ENCODE measurements at regions not wholly inside any gene's neighbourhood (a gene's known extent, or its start where the extent isn't known, plus 50 kb on each side); places are given as distances from the start of the nearest gene placed in this dataset.

GRCh38 chr21:19981938-19982337, 1016.3 kb upstream of the NCAM2 start:
- H3K4me1 ChIP-seq (ENCODE audit: low read depth) = no peaks in the 10 kb centered on the region
- H3K9me3 ChIP-seq = no peaks in the 10 kb centered on the region
- intact Hi-C loops (cut with DNase I, micrococcal nuclease) = no loop called here
- H3K36me3 ChIP-seq (ENCODE audit: low read depth) = no peaks in the 10 kb centered on the region
- H3K4me3 ChIP-seq = no peak overlapping the region
- ATAC-seq (no peak), DNase-seq (no peak)
- TF ChIP-seq CTCF (IDR thresholded peaks at IDR 0.05) = no peak

- ATAC-seq (no peak), DNase-seq (no peak)
- TF ChIP-seq CTCF (IDR thresholded peaks at IDR 0.05) = no peak
- Histone ChIP-seq H3K36me3 (ENCODE audit: low read depth) (no peaks in the 10 kb centered on the region), H3K4me3 (no peak overlapping the region), H3K9me3 (no peaks in the 10 kb centered on the region), H3K4me1 (ENCODE audit: low read depth) (no peaks in the 10 kb centered on the region)
- intact Hi-C loops (cut with DNase I, micrococcal nuclease) = no loop called here
These were observed 1011.8 kb upstream of the NCAM2 start for GRCh38 chr21:19986396-19986795.

GRCh38 chr21:19987671-19988070, 1010.5 kb upstream of the NCAM2 start:
- intact Hi-C loops (cut with DNase I, micrococcal nuclease) = no loop called here
- no peak for TF ChIP-seq CTCF (IDR thresholded peaks at IDR 0.05)
- H3K9me3 ChIP-seq = no peaks in the 10 kb centered on the region
- no peak overlapping the region for H3K4me3 ChIP-seq
- ATAC-seq (peak; percentile 61), DNase-seq (no peak)
- no peaks in the 10 kb centered on the region for H3K4me1 ChIP-seq (ENCODE audit: low read depth)
- H3K36me3 ChIP-seq (ENCODE audit: low read depth) = no peaks in the 10 kb centered on the region

GRCh38 chr21:19992540-19992939, 1005.7 kb upstream of the NCAM2 start:
- intact Hi-C loops (cut with DNase I, micrococcal nuclease) = no loop called here
- H3K4me3 ChIP-seq = no peak overlapping the region
- no peak for DNase-seq

GRCh38 chr21:19993268-19993667, 1004.9 kb upstream of the NCAM2 start:
- TF ChIP-seq CTCF (IDR thresholded peaks at IDR 0.05) = no peak
- no peaks in the 10 kb centered on the region for H3K4me1 ChIP-seq (ENCODE audit: low read depth)
- DNase-seq (no peak), ATAC-seq (no peak)
- no peaks in the 10 kb centered on the region for H3K36me3 ChIP-seq (ENCODE audit: low read depth)
- H3K4me3 ChIP-seq = no peak overlapping the region
- intact Hi-C loops (cut with DNase I, micrococcal nuclease) = no loop called here
- H3K9me3 ChIP-seq = no peaks in the 10 kb centered on the region

More at GRCh38 chr21:19992540-19992939, 1005.7 kb upstream of the NCAM2 start:
- TF ChIP-seq CTCF (IDR thresholded peaks at IDR 0.05) = no peak
- Histone ChIP-seq H3K36me3 (ENCODE audit: low read depth) (no peaks in the 10 kb centered on the region), H3K9me3 (no peaks in the 10 kb centered on the region), H3K4me1 (ENCODE audit: low read depth) (no peaks in the 10 kb centered on the region)
- no peak for ATAC-seq

- no peak for TF ChIP-seq CTCF (IDR thresholded peaks at IDR 0.05)
- Histone ChIP-seq H3K4me3 (no peak overlapping the region), H3K36me3 (ENCODE audit: low read depth) (no peaks in the 10 kb centered on the region), H3K9me3 (peaks cover 7% of the 10 kb centered on the region), H3K4me1 (ENCODE audit: low read depth) (no peaks in the 10 kb centered on the region)
- ATAC-seq = no peak
- DNase-seq = no peak
- intact Hi-C loops (cut with DNase I, micrococcal nuclease) = no loop called here
These were observed 1003.0 kb upstream of the NCAM2 start for GRCh38 chr21:19995253-19995652.
